ENCODE measurements at regions not wholly inside any gene's neighbourhood (a gene's known extent, or its start where the extent isn't known, plus 50 kb on each side); places are given as distances from the start of the nearest gene placed in this dataset.

DNA sequence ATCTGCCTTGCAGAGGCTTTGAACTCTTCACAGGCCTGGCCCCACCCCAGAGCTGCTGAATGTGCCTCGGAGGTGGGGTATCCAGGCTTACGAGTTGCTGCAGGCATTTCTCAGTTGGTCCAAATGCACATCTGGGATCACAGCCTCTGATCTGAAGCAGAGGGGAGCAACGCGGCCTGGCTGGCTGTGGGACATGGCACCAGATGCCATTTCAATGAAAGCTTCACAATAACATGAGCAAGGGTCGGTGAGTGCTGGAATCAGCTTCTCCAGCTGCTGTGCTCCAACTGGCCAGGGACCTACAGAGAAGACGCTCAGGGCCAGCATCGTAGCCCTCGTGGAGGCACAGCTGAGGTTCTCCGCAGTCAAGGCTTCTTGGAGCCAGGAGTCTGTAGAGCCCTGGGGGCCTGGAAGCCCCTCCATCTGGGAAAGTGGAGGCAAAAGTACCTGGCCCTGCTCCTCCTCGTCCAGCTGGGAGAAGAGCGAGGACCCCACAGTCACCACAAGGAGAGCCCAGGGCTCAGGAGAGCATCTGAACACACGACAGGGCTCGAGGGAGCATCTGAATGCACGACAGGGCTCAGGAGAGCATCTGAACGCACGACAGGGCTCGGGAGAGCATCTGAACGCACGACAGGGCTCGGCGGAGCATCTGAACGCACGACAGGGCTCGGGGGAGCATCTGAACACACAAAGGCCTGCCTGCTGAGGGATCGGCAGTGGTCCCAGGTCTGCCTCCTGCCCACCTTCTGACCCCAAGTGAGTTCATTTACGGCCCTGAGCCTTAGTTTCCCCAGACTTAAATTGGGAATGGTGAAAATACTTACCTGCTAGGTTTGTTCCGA lies 165.2 kb downstream of the DLL1 start:
- intact Hi-C loops (cut with DNase I; ENCODE audit: low total_unique reads), result no loop called here
- DNase-seq, result peak in 1 of 2 donors; percentile 4
- Histone ChIP-seq H3K27ac (no peak overlapping the region), H3K4me1 (no peaks in the 10 kb centered on the region), H3K9me3 (peaks cover 0 to 3% of the 10 kb centered on the region in 2 donors), H3K36me3 (no peaks in the 10 kb centered on the region), H3K27me3 (no peaks in the 10 kb centered on the region), H3K4me3 (no peak overlapping the region)
- no peak for TF ChIP-seq POLR2A (IDR thresholded peaks at IDR 0.05)
- TF ChIP-seq, protein P1, sequence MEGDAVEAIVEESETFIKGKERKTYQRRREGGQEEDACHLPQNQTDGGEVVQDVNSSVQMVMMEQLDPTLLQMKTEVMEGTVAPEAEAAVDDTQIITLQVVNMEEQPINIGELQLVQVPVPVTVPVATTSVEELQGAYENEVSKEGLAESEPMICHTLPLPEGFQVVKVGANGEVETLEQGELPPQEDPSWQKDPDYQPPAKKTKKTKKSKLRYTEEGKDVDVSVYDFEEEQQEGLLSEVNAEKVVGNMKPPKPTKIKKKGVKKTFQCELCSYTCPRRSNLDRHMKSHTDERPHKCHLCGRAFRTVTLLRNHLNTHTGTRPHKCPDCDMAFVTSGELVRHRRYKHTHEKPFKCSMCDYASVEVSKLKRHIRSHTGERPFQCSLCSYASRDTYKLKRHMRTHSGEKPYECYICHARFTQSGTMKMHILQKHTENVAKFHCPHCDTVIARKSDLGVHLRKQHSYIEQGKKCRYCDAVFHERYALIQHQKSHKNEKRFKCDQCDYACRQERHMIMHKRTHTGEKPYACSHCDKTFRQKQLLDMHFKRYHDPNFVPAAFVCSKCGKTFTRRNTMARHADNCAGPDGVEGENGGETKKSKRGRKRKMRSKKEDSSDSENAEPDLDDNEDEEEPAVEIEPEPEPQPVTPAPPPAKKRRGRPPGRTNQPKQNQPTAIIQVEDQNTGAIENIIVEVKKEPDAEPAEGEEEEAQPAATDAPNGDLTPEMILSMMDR (IDR thresholded peaks at IDR 0.05), result no peak

DNA sequence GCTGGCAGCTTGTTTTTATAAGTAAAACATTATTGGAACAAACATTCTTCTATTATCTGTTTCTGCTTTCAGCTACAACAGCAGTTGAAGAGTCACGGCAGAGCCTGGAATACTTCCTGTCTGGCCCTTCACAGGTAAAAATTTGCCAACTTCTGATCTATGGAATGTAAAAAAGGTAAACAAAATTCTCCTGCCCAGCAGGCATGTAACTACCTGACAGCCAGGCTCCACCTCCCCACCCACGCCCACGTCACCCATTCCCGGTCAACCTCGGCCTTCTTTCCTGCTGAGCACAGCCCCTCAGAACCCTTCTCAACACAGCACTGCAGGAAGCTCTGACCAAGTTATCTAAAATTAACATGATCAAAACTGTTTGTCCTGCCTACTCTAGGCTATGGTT lies 166.0 kb downstream of the DLL1 start:
- Histone ChIP-seq H3K4me1 (no peaks in the 10 kb centered on the region), H3K9me3 (peaks cover 0 to 3% of the 10 kb centered on the region in 2 donors), H3K4me3 (no peak overlapping the region), H3K27ac (no peak overlapping the region), H3K36me3 (no peaks in the 10 kb centered on the region), H3K27me3 (no peaks in the 10 kb centered on the region)
- no peak for TF ChIP-seq POLR2A (IDR thresholded peaks at IDR 0.05)
- TF ChIP-seq, protein P1 (IDR thresholded peaks at IDR 0.05), result no peak
- intact Hi-C loops (cut with DNase I; ENCODE audit: low total_unique reads), result no loop called here
- no peak for DNase-seq

DNA sequence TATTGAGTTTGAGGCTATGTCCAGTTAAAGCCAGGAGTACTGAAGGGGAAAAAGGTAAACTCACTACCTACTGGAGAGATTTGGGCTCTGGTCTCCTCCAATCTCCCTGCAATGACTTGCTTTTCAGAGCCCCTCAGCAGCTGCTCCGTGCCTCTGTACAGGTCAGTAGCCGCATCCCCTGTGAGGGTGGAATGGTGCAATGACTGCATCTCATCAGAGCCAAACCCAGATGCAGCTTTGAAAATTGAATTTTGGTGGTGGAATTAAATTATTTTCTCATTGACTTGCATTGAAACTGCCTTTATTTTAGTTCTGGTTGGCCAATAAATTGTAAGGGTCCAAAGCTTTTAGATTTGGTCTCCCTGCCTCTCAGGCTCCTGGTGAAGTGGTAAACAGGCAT lies 166.7 kb downstream of the DLL1 start:
- intact Hi-C loops (cut with DNase I; ENCODE audit: low total_unique reads), result no loop called here
- DNase-seq, result peak in 1 of 2 donors; percentile 2

DNA sequence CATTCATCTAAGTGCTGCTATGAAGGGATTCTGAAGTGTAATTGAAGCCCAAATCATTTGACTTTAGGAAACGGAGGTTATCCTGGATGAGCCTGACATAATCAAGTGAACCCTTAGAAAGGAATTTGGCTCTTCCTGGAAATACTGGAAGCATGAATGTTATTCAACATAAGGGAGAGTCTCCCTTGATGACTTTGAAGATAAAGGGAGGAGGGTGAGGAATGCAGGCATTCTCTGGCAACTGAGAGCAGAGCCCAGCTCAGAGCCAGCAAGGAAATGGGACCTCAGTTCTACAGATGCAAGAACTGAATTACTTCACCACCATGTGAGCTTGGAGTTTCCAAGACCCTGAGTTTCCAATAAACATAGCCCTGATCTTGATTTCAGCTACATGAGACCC lies 168.2 kb downstream of the DLL1 start:
- intact Hi-C loops (cut with DNase I; ENCODE audit: low total_unique reads), result no loop called here
- DNase-seq, result no peak
- no peaks in the 10 kb centered on the region for H3K27me3 ChIP-seq
- H3K4me3 ChIP-seq, result no peak overlapping the region
- H3K36me3 ChIP-seq, result no peaks in the 10 kb centered on the region
- H3K4me1 ChIP-seq, result no peaks in the 10 kb centered on the region
- TF ChIP-seq, protein P1 (IDR thresholded peaks at IDR 0.05), result no peak
- TF ChIP-seq POLR2A (IDR thresholded peaks at IDR 0.05), result no peak
- no peak overlapping the region for H3K27ac ChIP-seq
- peaks cover 0 to 7% of the 10 kb centered on the region in 2 donors for H3K9me3 ChIP-seq

More for the DNA sequence above, 166.7 kb downstream of the DLL1 start:
- no peak overlapping the region for H3K27ac ChIP-seq
- H3K36me3 ChIP-seq, result no peaks in the 10 kb centered on the region
- H3K4me1 ChIP-seq, result no peaks in the 10 kb centered on the region
- no peak overlapping the region for H3K4me3 ChIP-seq
- TF ChIP-seq, protein P1 (IDR thresholded peaks at IDR 0.05), result no peak
- TF ChIP-seq POLR2A (IDR thresholded peaks at IDR 0.05), result no peak
- peaks cover 0 to 7% of the 10 kb centered on the region in 2 donors for H3K9me3 ChIP-seq
- H3K27me3 ChIP-seq, result no peaks in the 10 kb centered on the region

DNA sequence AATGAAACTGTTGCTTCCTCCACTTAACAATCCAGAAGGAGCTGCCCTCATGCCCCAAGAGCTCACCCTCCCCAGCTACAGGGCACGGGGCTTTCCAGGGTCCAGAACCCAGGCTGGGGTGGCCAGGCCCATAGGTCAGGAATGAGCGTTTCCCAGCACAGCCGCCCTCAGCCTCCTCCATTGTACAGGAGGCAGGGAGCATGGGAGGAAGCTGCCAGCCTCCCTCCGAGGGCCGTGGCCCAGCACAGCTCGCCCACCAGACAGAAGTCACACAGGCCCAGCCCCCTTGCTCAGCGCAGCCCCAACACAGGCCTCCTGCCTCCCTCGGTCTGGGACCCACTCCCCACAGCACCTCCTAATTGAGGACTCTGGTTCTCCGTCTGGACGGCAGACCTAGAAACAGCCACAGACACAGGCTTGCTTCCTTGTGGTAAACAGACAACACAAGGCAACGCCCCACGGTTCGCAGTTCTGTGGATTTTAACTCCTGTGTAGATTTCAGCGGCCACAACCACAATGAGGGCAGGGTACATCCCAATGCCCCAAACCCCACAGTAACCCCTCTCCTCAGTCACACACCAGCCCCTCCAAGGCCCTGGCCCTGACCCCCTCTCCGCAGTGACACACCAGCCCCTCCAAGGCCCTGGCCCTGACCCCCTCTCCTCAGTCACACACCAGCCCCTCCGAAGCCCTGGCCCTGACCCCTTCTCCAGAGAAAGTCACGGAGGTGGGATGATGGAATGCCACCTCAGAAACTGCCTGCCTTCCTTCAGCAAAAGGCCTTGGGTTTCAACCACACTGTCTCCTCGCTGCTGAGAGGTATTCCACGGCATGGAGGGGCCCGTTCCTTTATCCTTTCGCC lies 173.5 kb downstream of the DLL1 start:
- Histone ChIP-seq H3K9me3 (peaks cover 0 to 7% of the 10 kb centered on the region in 2 donors), H3K36me3 (no peaks in the 10 kb centered on the region), H3K4me1 (no peaks in the 10 kb centered on the region), H3K4me3 (no peak overlapping the region), H3K27me3 (no peaks in the 10 kb centered on the region), H3K27ac (no peak overlapping the region)
- no peak for TF ChIP-seq POLR2A (IDR thresholded peaks at IDR 0.05)
- TF ChIP-seq, protein P1 (IDR thresholded peaks at IDR 0.05), result no peak
- intact Hi-C loops (cut with DNase I; ENCODE audit: low total_unique reads), result no loop called here
- DNase-seq, result peak in 1 of 2 donors; percentile 4
